ENCODE measurements at regions not wholly inside any gene's neighbourhood (a gene's known extent, or its start where the extent isn't known, plus 50 kb on each side); places are given as distances from the start of the nearest gene placed in this dataset.

- DNase-seq: no peak
Observed at GRCh38 chr5:77842243-77842642, 66.1 kb upstream of the TBCA start.

GRCh38 chr5:77841616-77842015, 65.5 kb upstream of the TBCA start:
- no peak for DNase-seq

- no peak for DNase-seq
Observed at GRCh38 chr5:77840930-77841329, 64.8 kb upstream of the TBCA start.

GRCh38 chr5:77839691-77840090, 63.6 kb upstream of the TBCA start:
- no peak for DNase-seq

- no peak for DNase-seq
Observed at GRCh38 chr5:77832938-77833337, 56.8 kb upstream of the TBCA start.

- DNase-seq: no peak
Observed at GRCh38 chr5:77832166-77832770, 56.1 kb upstream of the TBCA start.

GRCh38 chr5:77828445-77828844, 52.3 kb upstream of the TBCA start:
- no peak for DNase-seq
